ENCODE measurements at regions not wholly inside any gene's neighbourhood (a gene's known extent, or its start where the extent isn't known, plus 50 kb on each side); places are given as distances from the start of the nearest gene placed in this dataset.

DNA sequence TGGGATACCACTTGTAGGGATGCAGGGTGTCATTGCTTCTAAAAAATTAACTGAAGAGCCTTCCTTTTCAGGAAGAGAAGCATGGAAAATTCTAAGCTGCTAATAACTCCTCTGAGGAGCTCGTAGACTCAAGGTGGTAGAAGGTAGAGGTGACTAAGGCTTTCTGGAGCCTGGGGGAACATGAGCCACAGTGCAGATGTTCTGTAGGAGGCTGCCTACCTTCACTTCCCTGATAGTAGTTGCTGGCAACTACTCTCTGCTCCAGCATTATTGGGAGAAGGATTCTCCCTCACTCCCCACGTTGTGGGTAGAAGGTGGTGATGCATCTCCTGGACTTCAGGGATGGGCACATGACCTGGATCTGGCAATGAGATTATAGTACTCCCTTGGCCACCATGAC, 86.7 kb upstream of the STARD4 start:
- H3K4me1 ChIP-seq (ENCODE audit: insufficient read depth, low read length): no peaks in the 10 kb centered on the region
- H3K4me2 ChIP-seq (ENCODE audit: low read length): no peak overlapping the region
- no peak overlapping the region for H3K9ac ChIP-seq (ENCODE audit: low read length)
- TF ChIP-seq, protein P1, sequence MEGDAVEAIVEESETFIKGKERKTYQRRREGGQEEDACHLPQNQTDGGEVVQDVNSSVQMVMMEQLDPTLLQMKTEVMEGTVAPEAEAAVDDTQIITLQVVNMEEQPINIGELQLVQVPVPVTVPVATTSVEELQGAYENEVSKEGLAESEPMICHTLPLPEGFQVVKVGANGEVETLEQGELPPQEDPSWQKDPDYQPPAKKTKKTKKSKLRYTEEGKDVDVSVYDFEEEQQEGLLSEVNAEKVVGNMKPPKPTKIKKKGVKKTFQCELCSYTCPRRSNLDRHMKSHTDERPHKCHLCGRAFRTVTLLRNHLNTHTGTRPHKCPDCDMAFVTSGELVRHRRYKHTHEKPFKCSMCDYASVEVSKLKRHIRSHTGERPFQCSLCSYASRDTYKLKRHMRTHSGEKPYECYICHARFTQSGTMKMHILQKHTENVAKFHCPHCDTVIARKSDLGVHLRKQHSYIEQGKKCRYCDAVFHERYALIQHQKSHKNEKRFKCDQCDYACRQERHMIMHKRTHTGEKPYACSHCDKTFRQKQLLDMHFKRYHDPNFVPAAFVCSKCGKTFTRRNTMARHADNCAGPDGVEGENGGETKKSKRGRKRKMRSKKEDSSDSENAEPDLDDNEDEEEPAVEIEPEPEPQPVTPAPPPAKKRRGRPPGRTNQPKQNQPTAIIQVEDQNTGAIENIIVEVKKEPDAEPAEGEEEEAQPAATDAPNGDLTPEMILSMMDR (IDR thresholded peaks at IDR 0.05; ENCODE audit: insufficient read depth, low read depth, low read length): no peak
- no peak for TF ChIP-seq EZH2 (IDR thresholded peaks at IDR 0.05; ENCODE audit: insufficient read depth, low read length)
- H2AFZ ChIP-seq (ENCODE audit: low read depth, low read length): no peak overlapping the region
- no peak overlapping the region for H3K4me3 Mint-ChIP-seq (ENCODE audit: unreplicated experiment)
- FAIRE-seq (no peak), DNase-seq (ENCODE audit: low read depth) (no peak)
- no peak overlapping the region for H3K4me3 ChIP-seq (ENCODE audit: insufficient read depth, low read depth, low read length)
- peaks cover 7% of the 10 kb centered on the region for H3K4me1 Mint-ChIP-seq (ENCODE audit: low read depth, unreplicated experiment)
- H3K9me3 ChIP-seq (ENCODE audit: insufficient read depth, low read depth, low read length): no peaks in the 10 kb centered on the region
- no peak overlapping the region for H3K27ac Mint-ChIP-seq (ENCODE audit: unreplicated experiment)
- no peaks in the 10 kb centered on the region for H3K36me3 ChIP-seq (ENCODE audit: insufficient read depth, low read length)
- no peaks in the 10 kb centered on the region for H4K20me1 ChIP-seq (ENCODE audit: insufficient read depth, low read length)
- H3K36me3 Mint-ChIP-seq (ENCODE audit: low read depth, unreplicated experiment): no peaks in the 10 kb centered on the region
- H3K9me3 Mint-ChIP-seq (ENCODE audit: unreplicated experiment): peaks cover 4% of the 10 kb centered on the region
- peaks cover 4% of the 10 kb centered on the region for H3K27me3 Mint-ChIP-seq (ENCODE audit: low read depth, unreplicated experiment)
- no peaks in the 10 kb centered on the region for H3K79me2 ChIP-seq (ENCODE audit: insufficient read depth, low read length)
- no peaks in the 10 kb centered on the region for H3K27me3 ChIP-seq (ENCODE audit: insufficient read depth, low read length)
- no peak overlapping the region for H3K27ac ChIP-seq (ENCODE audit: low read depth, low read length)

DNA sequence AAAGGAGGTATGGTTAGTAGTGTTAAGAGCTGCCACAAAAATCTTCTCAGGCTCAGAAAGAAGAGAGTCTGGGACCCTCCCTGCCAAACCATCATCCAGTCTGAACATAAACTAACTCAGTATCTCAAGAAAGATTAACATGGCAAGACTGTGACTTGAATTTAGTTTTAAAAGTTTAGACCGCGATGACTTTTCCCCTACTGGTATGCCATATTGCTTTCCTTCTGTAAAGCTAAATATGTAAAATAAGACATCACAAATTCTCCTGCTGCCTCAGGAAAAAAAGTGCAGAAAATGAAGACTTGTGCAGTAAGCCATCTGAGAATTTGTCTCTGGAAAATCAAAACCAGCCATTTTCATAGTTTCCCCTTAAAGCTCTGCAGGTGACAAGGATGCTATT, 85.2 kb upstream of the STARD4 start:
- H2AFZ ChIP-seq (ENCODE audit: low read depth, low read length): no peak overlapping the region
- no peaks in the 10 kb centered on the region for H3K36me3 ChIP-seq (ENCODE audit: insufficient read depth, low read length)
- H3K27me3 ChIP-seq (ENCODE audit: insufficient read depth, low read length): no peaks in the 10 kb centered on the region
- H3K4me3 ChIP-seq (ENCODE audit: insufficient read depth, low read depth, low read length): no peak overlapping the region
- H3K79me2 ChIP-seq (ENCODE audit: insufficient read depth, low read length): no peaks in the 10 kb centered on the region
- Mint-ChIP-seq H3K4me1 (ENCODE audit: low read depth, unreplicated experiment) (no peaks in the 10 kb centered on the region), H3K36me3 (ENCODE audit: low read depth, unreplicated experiment) (no peaks in the 10 kb centered on the region), H3K4me3 (ENCODE audit: unreplicated experiment) (no peak overlapping the region), H3K27me3 (ENCODE audit: low read depth, unreplicated experiment) (peaks cover 4% of the 10 kb centered on the region), H3K9me3 (ENCODE audit: unreplicated experiment) (peaks cover 2% of the 10 kb centered on the region), H3K27ac (ENCODE audit: unreplicated experiment) (no peak overlapping the region)
- no peak for TF ChIP-seq EZH2 (IDR thresholded peaks at IDR 0.05; ENCODE audit: insufficient read depth, low read length)
- TF ChIP-seq, protein P1 (IDR thresholded peaks at IDR 0.05; ENCODE audit: insufficient read depth, low read depth, low read length): no peak
- FAIRE-seq (no peak), DNase-seq (ENCODE audit: low read depth) (no peak)
- no peak overlapping the region for H3K27ac ChIP-seq (ENCODE audit: low read depth, low read length)
- H4K20me1 ChIP-seq (ENCODE audit: insufficient read depth, low read length): no peaks in the 10 kb centered on the region
- H3K9ac ChIP-seq (ENCODE audit: low read length): no peak overlapping the region
- H3K9me3 ChIP-seq (ENCODE audit: insufficient read depth, low read depth, low read length): no peaks in the 10 kb centered on the region
- no peak overlapping the region for H3K4me2 ChIP-seq (ENCODE audit: low read length)
- H3K4me1 ChIP-seq (ENCODE audit: insufficient read depth, low read length): no peaks in the 10 kb centered on the region

GRCh38 chr5:111596705-111597104, 84.4 kb upstream of the STARD4 start:
- H3K36me3 ChIP-seq (ENCODE audit: insufficient read depth, low read length): no peaks in the 10 kb centered on the region
- no peak for DNase-seq (ENCODE audit: low read depth)
- no peak overlapping the region for H3K4me3 ChIP-seq (ENCODE audit: insufficient read depth, low read depth, low read length)
- H3K9ac ChIP-seq (ENCODE audit: low read length): no peak overlapping the region
- H3K79me2 ChIP-seq (ENCODE audit: insufficient read depth, low read length): no peaks in the 10 kb centered on the region
- peaks cover 2% of the 10 kb centered on the region for H3K9me3 Mint-ChIP-seq (ENCODE audit: unreplicated experiment)
- H3K4me3 Mint-ChIP-seq (ENCODE audit: unreplicated experiment): no peak overlapping the region
- no peak for TF ChIP-seq EZH2 (IDR thresholded peaks at IDR 0.05; ENCODE audit: insufficient read depth, low read length)
- TF ChIP-seq, protein P1 (IDR thresholded peaks at IDR 0.05; ENCODE audit: insufficient read depth, low read depth, low read length): no peak
- H3K27ac ChIP-seq (ENCODE audit: low read depth, low read length): no peak overlapping the region
- no peak overlapping the region for H3K27ac Mint-ChIP-seq (ENCODE audit: unreplicated experiment)
- no peak for FAIRE-seq
- no peak overlapping the region for H3K4me2 ChIP-seq (ENCODE audit: low read length)
- H4K20me1 ChIP-seq (ENCODE audit: insufficient read depth, low read length): no peaks in the 10 kb centered on the region
- H2AFZ ChIP-seq (ENCODE audit: low read depth, low read length): no peak overlapping the region
- H3K9me3 ChIP-seq (ENCODE audit: insufficient read depth, low read depth, low read length): no peaks in the 10 kb centered on the region
- H3K27me3 Mint-ChIP-seq (ENCODE audit: low read depth, unreplicated experiment): peaks cover 4% of the 10 kb centered on the region
- H3K4me1 ChIP-seq (ENCODE audit: insufficient read depth, low read length): no peaks in the 10 kb centered on the region
- H3K4me1 Mint-ChIP-seq (ENCODE audit: low read depth, unreplicated experiment): no peaks in the 10 kb centered on the region
- no peaks in the 10 kb centered on the region for H3K36me3 Mint-ChIP-seq (ENCODE audit: low read depth, unreplicated experiment)
- H3K27me3 ChIP-seq (ENCODE audit: insufficient read depth, low read length): no peaks in the 10 kb centered on the region
